GM10248 (cell line): ENCODE measurements at regions not wholly inside any gene's neighbourhood (a gene's known extent, or its start where the extent isn't known, plus 50 kb on each side); places are given as distances from the start of the nearest gene placed in this dataset.

Source experiments
- CTCF ChIA-PET: fragments of 300-600 bp; sonication (Branson Sonifier 250); formaldehyde crosslinking; extraction: SDS; loops from one replicate; lab custom pipeline; 2021; ENCODE audit warnings: antibody characterized with exemption; lab: Yijun Ruan, JAX
- POLR2A ChIA-PET: fragments of 350-650 bp; sonication (Branson Sonifier 250); formaldehyde crosslinking; extraction: SDS; loops from one replicate; lab custom pipeline; 2020; ENCODE audit warnings: antibody characterized with exemption; lab: Yijun Ruan, JAX
- DNase-seq: peaks from one replicate; pipeline ENCODE4 v3.0.0; 2012; ENCODE audit errors: extremely low spot score
- CTCF ChIP-seq: IDR thresholded peaks from 2 replicates; pipeline ENCODE4 v1.5.1; 2012; ENCODE audit warnings: mild to moderate bottlenecking, low read depth; ENCODE audit errors: extremely low read depth, missing control alignments, control extremely low read depth

GRCh38 chr7:134029-134428 is 58.3 kb upstream of the FAM20C start:
- ChIA-PET CTCF (no interaction called here), POLR2A (no interaction called here)

GRCh38 chr7:134561-135256 is 57.7 kb upstream of the FAM20C start:
- ChIA-PET POLR2A (no interaction called here), CTCF (interaction anchor here (1.0 kb wide), 1 partner anchor 10 kb away, joined by 3 read pairs; no protein-coding TSS in a partner anchor)
- DNase-seq, result no peak
- no peak for TF ChIP-seq CTCF

More at GRCh38 chr7:134029-134428, 58.3 kb upstream of the FAM20C start:
- no peak for DNase-seq
- no peak for TF ChIP-seq CTCF

- POLR2A ChIA-PET, result no interaction called here
- TF ChIP-seq CTCF, result no peak
- CTCF ChIA-PET, result interaction anchor here (1.0 kb wide), 1 partner anchor 10 kb away, joined by 3 read pairs; no protein-coding TSS in a partner anchor
- DNase-seq, result no peak
Observed at GRCh38 chr7:135257-135653, 57.1 kb upstream of the FAM20C start.

- DNase-seq, result no peak
- ChIA-PET POLR2A (no interaction called here), CTCF (interaction anchor here (1.0 kb wide), 1 partner anchor 9 kb away, joined by 3 read pairs; no protein-coding TSS in a partner anchor)
- no peak for TF ChIP-seq CTCF
Observed at GRCh38 chr7:135731-136645, 56.4 kb upstream of the FAM20C start.

- CTCF ChIA-PET, result no interaction called here
- POLR2A ChIA-PET, result no interaction called here
Observed at GRCh38 chr7:137094-137891, 55.1 kb upstream of the FAM20C start.

More at GRCh38 chr7:137094-137891, 55.1 kb upstream of the FAM20C start:
- DNase-seq, result no peak
- no peak for TF ChIP-seq CTCF
